ENCODE measurements at regions not wholly inside any gene's neighbourhood (a gene's known extent, or its start where the extent isn't known, plus 50 kb on each side); places are given as distances from the start of the nearest gene placed in this dataset.
A peak's percentile ranks its signal among the peaks of the same experiment; 100 is the strongest.
"Not testable (repeated sequence)": the region's sequence is repeated elsewhere in the genome, so short reads cannot be mapped to it uniquely, and the experiment has no call there.

DNA sequence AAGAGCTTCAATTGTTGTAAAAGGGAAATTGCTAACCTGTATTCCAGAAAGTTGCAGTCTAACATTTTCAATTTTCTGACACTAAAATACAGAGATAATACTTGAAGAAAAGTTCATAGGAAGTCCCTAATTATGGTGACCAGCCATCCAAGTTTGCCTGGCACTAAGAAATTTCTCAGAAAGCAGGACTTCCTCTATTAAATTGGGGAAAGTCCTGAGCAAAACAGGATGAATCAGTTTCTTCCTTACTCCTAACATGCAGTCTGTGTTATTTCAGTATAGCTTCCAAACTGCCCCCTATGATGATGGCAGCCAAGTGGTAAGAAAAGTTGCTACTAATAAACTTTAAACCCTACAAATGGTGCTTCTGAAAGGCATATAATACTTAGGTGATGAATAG is 133.5 kb upstream of the SGO1 start:
- DNase-seq: no peak

DNA sequence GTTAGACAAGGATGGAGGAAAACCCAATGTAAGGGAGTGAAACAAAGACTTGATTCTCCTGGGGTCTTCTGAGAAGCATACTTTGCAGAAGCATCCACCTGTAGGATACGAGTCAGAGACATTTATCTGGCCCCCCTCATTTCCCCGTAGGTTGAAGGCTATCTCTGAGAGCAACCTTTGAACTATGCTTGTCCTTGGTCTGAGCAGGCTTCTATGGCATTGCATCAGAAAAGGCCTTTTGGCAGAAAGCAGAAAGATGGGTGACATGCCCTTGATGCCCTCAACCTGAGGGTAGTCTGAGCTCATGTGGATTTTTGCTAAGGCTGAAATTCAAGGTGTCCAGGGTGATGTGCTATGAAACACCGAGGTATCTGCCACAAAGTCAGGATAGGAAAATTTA is 131.6 kb upstream of the SGO1 start:
- DNase-seq: no peak

DNA sequence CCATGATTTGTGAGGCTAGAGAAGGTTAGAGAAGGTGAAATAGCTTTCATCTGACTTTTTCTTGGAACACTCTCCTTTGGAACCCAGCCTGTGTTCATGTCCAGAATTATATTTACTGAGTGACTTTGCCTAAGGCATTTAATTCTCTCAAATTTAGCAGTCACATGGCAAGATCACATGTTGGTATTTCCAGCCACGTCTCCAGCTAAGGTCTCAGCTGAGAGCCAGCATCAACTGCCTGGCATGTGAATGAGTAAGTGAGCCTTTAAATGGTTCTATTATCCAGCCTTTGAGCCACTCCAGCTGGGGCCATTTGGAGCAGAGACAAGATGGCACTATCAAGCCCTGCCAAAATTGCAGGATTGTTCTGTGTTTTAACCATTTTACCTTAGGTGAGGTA is 130.2 kb upstream of the SGO1 start:
- DNase-seq: no peak

DNA sequence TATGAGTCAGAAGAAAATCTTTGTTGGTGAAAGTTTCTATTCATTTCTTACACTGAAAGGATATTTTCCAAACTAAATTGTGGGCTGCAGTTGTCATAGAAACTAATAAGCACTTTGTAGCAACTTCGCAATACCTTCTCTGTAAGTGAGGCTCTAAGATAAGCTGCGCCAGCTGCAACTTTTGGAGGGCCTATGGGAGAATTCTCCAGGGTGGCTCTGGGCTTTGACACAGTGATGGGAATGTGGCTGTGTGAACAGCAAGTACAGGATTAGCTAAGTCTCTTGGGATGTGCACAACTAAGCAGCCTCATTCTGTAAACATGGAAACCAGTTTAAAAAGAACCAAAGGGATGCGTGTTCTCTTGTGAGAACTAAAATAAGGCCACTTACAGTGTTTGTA is 124.6 kb upstream of the SGO1 start:
- DNase-seq: no peak

DNA sequence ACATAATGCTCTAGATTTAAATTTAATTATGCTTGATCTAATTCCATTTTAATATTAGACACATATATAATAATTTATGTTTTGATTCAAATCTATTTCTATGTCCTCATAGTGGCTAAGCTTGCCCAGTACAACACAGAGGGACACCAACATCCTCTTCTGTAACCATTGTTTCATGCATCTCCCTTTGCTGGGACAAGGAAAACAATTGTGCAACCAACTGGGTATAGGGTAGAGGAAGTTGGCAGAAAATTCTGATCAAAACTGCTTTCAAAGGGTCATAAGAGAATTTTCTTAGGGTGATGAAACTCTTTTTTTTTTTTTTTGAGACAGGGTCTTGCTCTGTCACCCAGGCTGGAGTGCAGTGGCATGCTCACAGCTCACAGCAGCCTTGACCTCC is 121.4 kb upstream of the SGO1 start:
- DNase-seq: peak; percentile 19

DNA sequence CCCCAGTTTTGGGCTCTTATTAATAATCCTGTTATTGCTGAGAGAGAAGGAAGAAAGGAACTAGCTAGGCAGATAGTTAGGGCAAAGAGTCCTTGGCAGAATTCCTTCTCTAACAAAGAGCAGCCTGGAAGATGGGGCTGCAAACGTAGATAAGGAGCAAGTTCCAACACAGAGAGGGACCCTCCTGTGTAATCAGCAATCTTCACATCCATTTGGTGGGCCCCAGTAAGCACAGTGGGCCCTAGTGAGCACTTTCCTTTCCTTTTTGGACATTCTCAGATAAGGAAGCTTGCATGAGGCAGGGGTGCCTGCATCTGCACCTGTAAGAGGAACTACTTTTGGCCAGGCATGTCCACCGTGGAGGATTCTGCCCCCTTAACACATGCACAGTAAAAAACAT is 119.6 kb upstream of the SGO1 start:
- no peak for DNase-seq

DNA sequence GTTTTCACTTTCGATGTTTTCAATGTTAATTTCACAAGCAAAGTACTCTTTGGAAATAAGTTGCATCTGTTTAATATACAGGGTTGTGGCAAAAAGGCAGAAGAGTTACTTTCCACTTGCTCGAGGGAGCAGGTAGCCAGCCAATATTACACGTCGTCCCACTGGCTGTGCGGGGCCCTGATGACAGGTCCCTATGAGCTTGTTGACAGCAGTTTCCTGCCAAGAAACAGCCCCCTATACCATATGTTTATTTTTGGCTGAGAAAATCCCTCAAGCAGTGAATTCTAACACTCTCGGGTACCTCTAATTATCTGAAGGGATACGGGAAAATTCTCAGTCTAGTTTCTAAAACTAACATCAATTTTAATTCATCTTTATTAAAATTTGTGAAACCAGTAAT is 116.8 kb upstream of the SGO1 start:
- DNase-seq: no peak

DNA sequence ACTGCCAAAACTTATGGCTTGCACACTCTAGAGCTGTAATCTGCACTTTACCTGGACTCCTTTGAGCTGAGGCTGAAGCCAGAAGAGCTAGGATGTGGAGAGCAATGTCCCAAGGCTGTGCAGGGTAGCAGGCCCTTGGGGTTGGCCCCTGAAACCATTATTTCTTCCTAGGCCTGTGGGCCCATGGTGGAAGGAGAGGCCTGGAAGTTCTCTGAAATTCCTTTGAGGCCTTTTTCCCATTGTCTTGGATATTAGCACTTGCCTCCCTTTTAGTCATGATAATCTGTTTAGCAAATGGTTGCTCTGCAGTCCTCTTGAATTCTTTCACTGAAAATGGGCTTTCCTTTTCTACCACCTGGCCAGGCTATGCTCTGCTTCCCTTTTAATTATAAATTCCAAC is 102.0 kb upstream of the SGO1 start:
- no peak for DNase-seq

DNA sequence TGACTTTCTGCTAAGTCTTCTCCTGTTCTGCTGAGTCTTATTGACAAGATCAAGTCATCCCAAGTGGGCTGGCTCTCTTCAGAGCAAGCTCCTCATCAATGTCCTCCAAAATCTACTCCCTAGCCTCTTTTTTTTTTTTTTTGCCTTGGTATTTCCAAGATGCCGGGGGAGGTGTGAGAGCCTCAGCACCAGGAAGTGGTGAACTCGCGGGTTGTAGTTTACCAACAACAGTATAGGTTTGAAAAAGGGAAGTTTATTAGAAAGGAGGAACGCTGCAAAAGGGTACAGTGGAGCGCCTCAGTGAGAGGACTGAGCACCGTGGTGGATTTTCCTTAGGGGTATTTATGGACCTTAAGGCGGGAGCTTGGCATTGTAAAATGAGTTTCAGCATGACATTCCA is 94.3 kb upstream of the SGO1 start:
- DNase-seq: peak; percentile 61

DNA sequence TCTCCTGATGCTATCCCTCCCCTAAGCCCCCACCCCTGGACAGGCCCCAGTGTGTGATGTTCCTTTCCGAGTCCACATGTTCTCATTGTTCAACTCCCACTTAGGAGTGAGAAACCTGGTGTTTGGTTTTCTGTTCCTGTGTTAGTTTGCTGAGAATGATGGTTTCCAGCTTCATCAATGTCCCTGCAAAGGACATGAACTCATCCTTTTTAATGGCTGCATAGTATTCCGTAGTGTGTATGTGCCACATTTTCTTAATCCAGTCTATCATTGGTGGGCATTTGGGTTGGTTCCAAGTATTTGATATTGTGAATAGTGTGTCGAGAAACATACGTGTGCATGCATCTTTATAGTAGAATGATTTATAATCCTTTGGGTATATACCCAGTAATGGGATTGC is 80.0 kb upstream of the SGO1 start:
- DNase-seq: not testable (repeated sequence)

DNA sequence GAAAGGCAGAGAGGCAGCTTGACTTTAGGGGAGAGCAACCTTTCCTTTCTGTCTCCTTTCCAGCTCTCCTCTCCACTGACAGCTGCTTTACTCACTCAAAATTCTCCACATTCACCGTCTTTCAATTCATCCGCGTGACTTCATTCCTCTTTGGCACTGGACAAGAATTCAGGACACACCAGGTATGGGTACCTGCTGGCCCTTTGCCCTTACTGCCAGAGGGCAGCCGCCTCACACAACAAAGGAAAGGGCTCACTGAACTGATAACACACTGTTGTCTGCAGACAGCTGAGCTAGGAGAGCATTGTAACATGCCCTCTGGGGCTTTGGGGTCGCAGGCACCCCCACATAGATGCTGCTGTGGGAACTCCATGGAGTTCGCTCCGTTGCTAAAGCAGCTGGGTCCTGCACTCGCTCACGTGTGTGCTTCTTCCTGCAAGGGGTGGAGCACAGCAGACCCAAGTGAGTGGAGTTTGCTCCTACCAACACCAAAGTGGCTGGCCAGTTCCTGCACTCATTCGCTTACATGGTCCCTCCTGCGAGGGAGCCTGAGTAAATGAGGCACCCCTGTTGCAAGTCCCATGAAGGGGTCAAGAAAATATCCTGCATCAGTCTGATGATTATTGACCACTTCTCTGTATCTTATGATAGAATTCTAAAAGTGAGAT is 79.0 kb upstream of the SGO1 start:
- DNase-seq: no peak

DNA sequence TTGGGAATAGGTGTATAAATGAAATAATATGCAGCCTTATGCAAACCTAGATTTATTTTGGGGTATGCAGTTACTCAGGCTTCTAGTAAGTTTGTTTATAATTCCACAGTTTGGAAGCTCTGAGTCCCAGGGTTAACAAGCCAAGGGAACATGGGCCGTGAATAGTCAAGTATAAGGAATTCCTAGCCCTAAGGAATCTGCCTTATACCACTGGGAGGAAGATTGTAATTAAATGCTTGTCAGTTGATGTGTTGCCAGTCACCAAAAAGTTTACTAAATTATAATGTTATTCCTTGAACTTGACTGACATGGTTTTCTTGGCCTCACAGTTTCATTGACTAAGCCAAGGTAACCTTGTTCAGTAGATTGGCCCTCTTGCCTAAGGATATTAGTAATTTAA is 72.4 kb upstream of the SGO1 start:
- no peak for DNase-seq

DNA sequence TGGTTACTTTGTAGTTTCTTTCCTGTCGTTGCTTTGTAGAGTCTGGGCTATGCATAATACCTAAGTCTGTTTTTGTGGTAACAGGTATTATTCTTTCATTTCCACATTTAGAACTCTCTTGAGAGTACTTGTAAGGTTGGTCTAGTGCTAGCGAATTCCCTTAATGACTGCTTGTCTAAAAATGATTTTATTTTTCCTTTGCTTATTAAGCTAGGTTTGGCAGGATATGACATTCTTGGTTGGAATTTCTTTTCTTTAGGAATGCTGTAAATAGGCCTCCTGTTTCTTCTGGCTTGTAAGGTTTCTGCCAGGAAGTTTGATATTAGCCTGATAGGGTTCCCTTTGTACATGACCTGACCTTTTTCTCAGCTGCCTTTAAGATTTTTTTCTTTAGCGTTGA is 70.1 kb upstream of the SGO1 start:
- DNase-seq: no peak

DNA sequence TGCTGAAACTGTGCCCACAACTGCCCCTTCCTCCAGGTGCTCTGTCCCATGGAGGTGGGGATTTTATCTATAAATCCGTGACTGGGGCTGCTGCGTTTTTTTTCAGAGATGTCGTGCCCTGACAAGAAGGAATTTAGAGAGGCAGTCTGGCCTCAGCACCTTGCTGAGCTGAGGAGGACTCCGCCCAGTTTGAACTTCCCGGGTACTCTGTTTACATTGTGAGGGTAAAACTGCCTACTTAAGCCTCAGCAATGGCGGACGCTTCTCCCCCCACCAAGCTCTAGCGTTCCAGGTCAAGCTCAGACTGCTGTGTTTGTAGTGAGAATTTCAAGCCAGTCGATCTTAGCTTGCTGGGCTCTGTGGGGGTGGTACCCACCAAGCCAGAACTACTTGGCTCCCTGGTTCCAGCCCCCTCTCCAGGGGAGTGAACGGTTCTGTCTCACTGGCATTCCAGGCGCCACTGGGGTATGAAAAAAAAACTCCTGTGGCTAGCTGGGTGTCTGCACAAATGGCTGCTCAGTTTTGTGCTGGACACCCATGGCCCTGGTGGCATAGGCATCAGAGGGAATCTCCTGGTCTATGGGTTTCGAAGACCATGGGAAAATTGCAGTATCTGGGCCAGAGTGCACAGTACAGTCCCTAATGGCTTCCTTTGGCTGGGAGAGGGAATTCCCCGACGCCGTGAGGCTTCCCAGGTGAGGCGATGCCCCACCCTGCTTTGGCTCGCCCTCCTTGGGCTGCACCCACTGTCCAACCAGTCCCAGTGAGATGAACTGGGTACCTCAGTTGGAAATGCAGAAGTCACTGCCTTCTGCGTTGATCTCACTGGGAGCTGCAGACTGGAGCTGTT is 68.5 kb upstream of the SGO1 start:
- no peak for DNase-seq

DNA sequence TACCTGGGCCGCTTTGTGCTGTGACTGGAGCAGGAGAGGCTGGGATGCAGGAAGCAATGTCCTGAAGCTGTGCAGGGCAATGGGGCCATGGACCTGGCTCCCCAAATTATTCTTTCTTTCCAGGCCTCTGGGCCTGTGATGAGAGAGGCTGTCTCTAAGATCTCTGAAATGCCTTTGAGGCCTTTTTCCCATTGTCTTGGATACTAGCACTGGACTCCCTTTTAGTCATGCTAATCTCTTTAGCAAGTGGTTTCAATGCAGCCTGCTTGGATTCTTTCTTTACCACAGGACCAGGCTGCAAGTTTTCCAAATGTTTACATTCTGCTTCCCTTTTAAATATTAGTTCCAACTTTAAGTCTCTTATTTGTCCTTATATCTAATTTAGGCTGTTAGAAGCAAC is 64.8 kb upstream of the SGO1 start:
- no peak for DNase-seq

DNA sequence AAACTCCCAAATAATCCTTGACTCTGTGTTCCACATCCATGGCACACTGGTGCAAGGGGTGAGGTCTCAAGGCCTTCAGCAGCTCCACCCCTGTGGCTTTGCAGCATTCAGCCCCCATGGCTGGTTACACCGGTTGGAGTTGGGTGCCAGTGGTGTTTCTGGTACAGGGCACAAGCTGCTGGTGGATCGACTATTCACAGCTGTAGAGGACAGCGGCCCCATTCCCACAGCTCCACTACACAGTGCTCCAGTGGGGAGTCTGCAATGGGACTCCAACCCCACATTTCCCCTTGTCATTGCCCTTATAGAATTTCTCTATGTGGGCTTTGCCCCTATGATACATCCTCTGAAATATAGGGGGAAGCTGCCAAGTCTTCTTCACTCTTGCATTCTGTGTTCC is 64.3 kb upstream of the SGO1 start:
- DNase-seq: no peak

DNA sequence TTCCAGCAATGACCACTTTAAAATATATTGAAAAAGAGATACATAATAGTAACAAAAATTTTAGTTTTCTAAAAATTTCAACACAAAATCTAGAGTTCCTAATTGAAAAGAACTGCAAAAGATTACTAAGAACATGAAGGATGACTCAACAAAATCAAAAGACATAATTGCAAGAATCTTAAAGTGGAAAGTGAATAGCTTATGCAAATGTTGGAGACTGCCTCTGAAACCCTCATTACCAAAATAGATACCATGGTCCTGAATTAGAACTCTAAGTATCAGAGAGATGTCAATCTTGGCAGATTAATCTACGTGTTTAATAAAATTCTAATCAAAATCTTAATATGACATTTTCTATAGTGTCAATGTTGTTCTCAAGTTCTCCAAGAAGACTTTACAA is 60.7 kb upstream of the SGO1 start:
- DNase-seq: no peak

DNA sequence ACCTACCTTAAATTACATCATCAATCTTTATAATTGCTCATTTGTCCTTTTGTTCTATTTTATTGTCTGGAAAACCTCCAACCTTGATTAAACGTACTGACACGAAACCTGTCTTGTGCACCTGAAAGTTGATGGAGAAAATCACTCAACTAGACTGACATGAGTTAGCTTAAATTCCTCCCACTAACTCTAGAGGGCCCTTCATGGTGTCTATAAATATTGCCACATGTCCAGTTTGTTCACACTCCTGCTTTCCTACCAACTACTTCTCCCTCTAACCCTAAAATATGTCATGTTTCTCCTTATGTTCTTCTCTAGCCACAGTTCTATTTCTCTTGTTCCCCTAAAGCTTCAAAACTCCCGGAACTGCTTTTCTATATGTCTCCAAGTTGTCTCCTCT is 59.8 kb upstream of the SGO1 start:
- DNase-seq: peak; percentile 2

DNA sequence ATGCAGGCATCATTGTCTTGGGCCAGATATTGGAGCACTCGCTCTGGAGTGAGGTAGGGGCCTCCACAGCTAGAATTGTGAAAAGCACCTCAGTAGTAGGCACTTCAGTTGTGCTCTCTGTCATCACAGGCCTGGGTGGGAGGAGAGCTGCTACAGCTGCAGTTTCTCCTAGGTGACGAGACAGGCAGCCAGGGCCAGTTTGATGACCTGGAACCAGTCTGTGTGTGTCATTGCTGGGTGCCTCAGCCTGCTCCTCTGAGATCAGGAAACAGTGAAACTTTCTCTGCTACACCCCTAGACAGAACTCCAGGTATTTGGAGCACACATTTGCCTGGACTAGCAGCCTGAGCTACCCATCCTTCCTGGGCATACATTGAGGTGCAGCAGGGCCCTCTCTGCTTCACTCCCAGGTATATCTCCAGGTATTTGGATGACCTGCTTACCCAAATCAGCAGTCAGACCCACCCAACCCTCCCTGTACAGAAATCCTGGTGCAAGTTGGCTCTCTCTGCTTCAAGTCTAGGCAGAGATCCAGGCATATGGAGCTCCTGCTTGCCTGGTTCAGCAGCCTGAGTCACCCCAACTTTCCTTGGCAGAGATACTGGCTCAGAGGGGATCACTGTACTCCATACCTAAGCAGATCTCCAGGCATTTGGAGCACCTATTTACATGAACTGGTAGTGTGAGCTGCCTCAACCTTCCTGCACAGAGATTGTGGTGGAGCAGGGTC is 54.3 kb upstream of the SGO1 start:
- no peak for DNase-seq

DNA sequence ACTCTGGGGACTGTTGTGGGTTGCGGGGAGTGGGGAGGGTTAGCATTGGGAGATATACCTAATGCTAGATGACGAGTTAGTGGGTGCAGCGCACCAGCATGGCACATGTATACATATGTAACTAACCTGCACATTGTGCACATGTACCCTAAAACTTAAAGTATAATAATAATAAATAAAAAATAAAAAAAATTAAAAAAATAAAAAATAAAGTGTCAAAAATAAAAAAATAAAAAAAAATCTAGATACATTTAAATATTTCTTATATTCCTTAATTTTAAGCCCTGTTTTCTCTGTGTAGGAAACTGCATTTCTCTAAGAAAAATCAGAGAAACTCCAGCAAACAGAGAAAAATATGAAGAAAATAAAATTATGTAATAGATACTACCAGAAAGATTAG is 52.2 kb upstream of the SGO1 start:
- not testable (repeated sequence) for DNase-seq

DNA sequence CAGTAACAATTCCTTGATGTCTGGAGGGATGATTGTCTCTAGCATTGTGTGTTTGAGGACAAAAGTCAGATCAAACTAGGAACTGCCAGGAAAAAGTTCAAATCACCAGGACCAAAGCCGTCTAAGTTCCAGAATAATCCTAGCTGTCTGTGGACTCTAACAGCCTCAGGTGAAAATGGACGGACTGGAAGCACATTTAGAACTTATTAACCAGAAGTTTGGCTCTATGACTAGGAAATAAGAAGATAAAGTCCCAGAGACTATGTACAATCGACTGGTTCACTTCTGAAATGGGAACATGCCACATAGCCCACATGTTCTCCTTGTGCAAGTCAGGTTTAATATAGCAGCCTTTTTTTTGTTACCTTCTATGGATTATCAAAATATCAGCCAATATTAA is 50.6 kb upstream of the SGO1 start:
- no peak for DNase-seq
